ENCODE measurements at regions not wholly inside any gene's neighbourhood (a gene's known extent, or its start where the extent isn't known, plus 50 kb on each side); places are given as distances from the start of the nearest gene placed in this dataset.
"Not testable (repeated sequence)": the region's sequence is repeated elsewhere in the genome, so short reads cannot be mapped to it uniquely, and the experiment has no call there.

DNA sequence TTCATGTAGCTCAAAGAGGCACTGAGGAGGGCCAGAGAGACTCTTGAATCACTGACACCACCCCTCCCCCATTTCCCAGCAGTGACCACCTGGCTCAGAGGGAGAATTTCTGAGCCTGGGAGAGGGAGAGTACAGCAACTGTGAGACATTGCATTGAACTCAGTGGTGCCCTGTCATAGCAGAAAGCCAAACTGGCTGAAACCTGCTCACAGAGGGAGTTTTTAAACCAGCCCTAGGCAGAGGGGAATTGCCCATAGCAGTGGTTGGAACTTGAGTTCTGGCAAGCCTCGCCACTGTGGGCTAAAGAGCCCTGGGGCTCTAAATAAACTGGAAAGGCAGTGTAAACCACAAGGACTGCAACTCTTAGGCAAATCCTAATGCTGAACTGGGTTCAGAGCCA is 243.1 kb downstream of the ADCYAP1 start:
- H3K4me1 ChIP-seq = no peaks in the 10 kb centered on the region
- TF ChIP-seq, protein P1, sequence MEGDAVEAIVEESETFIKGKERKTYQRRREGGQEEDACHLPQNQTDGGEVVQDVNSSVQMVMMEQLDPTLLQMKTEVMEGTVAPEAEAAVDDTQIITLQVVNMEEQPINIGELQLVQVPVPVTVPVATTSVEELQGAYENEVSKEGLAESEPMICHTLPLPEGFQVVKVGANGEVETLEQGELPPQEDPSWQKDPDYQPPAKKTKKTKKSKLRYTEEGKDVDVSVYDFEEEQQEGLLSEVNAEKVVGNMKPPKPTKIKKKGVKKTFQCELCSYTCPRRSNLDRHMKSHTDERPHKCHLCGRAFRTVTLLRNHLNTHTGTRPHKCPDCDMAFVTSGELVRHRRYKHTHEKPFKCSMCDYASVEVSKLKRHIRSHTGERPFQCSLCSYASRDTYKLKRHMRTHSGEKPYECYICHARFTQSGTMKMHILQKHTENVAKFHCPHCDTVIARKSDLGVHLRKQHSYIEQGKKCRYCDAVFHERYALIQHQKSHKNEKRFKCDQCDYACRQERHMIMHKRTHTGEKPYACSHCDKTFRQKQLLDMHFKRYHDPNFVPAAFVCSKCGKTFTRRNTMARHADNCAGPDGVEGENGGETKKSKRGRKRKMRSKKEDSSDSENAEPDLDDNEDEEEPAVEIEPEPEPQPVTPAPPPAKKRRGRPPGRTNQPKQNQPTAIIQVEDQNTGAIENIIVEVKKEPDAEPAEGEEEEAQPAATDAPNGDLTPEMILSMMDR (IDR thresholded peaks at IDR 0.05) = no peak
- TF ChIP-seq POLR2A (IDR thresholded peaks at IDR 0.05) = no peak
- no peak overlapping the region for H3K27ac ChIP-seq
- no peaks in the 10 kb centered on the region for H3K36me3 ChIP-seq
- intact Hi-C loops (cut with DNase I) = no loop called here
- 33 to 67% methylated on average over 1 of the region's 1 CpG for WGBS, 2 donors
- no peaks in the 10 kb centered on the region for H3K27me3 ChIP-seq
- no peaks in the 10 kb centered on the region for H3K9me3 ChIP-seq
- no peak overlapping the region for H3K4me3 ChIP-seq
- no peak for DNase-seq

DNA sequence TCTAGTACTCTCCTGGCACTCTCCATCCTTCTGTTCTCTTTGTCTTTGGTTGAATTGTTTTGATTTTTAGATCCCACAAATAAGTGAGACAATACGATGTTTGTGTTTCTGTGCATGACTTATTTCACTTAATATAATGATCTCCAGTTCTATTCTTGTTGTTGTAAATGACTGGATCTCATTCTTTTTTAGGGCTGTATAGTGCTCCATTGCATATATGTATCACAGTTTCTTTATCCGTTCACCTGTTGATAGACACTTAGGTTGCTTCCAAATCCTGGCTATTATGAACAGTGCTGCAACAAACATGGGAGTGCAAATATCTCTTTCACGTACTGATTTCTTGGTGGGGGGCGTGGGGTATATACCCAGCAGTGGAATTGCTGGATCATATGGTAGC is 245.0 kb downstream of the ADCYAP1 start:
- Histone ChIP-seq H3K4me1 (no peaks in the 10 kb centered on the region), H3K4me3 (no peak overlapping the region), H3K36me3 (no peaks in the 10 kb centered on the region), H3K27ac (no peak overlapping the region), H3K9me3 (no peaks in the 10 kb centered on the region), H3K27me3 (no peaks in the 10 kb centered on the region)
- no peak for DNase-seq
- TF ChIP-seq, protein P1 (IDR thresholded peaks at IDR 0.05) = no peak
- TF ChIP-seq POLR2A (IDR thresholded peaks at IDR 0.05) = no peak
- intact Hi-C loops (cut with DNase I) = no loop called here
- WGBS, 2 donors = 83 to 95% methylated on average over 4 of the region's 4 CpGs

DNA sequence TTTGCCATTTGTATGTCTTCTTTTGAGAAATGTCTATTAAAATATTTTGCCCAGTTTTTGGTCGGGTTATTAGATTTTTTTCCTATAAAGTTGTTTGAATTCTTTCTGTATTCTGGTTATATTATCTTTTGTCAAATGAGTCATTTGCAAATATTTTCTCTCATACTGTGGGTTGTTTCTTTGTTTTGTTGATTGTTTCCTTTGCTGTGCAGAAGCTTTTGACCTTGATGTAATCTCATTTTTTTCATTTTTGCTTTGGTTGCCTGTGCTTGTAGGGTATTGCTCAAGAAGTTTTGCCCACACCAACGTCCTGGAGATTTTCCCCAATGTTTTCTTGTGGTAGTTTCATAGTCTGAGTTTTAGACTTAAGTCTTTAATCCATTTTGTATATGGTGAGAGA is 245.7 kb downstream of the ADCYAP1 start:
- WGBS, 2 donors = 42 to 53% methylated on average over 2 of the region's 2 CpGs
- no peak for TF ChIP-seq POLR2A (IDR thresholded peaks at IDR 0.05)
- TF ChIP-seq, protein P1 (IDR thresholded peaks at IDR 0.05) = no peak
- intact Hi-C loops (cut with DNase I) = no loop called here

DNA sequence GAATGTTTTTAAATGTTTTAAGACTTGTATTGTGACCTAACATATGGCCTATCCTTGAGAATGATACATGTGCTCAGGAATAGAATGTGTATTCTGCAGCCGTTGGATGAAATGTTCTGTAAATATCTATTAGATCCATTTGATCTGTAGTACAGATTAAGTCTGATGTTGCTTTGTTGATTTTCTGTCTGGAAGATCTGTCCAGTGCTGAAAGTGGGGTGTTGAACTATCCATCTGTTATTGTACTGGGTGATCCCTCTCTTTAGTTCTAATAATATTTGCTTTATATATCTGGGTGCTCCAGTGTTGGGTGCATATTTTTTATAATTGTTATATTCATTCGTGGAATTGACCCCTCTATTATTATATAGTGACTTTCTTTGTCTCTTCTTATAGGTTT is 248.3 kb downstream of the ADCYAP1 start:
- WGBS, 2 donors = 40 to 44% methylated on average over 2 of the region's 2 CpGs
- H3K27ac ChIP-seq; intact Hi-C loops (cut with DNase I); H3K27me3 ChIP-seq; H3K9me3 ChIP-seq; H3K4me1 ChIP-seq; H3K36me3 ChIP-seq; H3K4me3 ChIP-seq; DNase-seq: not testable (repeated sequence)

More for the DNA sequence above, 245.7 kb downstream of the ADCYAP1 start:
- Histone ChIP-seq H3K4me1 (no peaks in the 10 kb centered on the region), H3K9me3 (no peaks in the 10 kb centered on the region), H3K27me3 (no peaks in the 10 kb centered on the region), H3K36me3 (no peaks in the 10 kb centered on the region), H3K4me3 (no peak overlapping the region), H3K27ac (no peak overlapping the region)
- DNase-seq = no peak

DNA sequence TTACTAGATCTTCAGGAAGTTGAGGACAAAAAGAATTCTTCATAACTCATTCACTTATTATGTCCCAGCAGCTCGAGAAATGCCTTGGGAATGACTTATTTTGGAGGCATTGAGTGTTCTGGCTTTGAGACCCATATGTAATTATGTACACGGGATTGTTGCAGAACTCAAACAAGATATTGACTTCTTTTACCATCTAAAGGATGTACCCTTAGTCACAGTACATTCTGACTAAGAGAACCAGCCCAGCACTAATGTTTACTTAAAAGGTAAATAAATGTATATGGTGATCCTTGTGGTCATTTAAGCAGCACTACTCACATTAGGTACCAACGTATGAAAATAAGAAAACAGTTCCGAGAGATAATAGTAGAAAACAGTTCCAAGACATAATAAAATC is 268.9 kb downstream of the ADCYAP1 start:
- 67 to 74% methylated on average over 4 of the region's 4 CpGs for WGBS, 2 donors
- intact Hi-C loops (cut with DNase I) = no loop called here
- no peak overlapping the region for H3K27ac ChIP-seq
- no peaks in the 10 kb centered on the region for H3K27me3 ChIP-seq
- DNase-seq = no peak
- H3K9me3 ChIP-seq = peaks cover 0 to 6% (median 0%) of the 10 kb centered on the region in 3 donors
- H3K4me1 ChIP-seq = no peaks in the 10 kb centered on the region
- TF ChIP-seq POLR2A (IDR thresholded peaks at IDR 0.05) = no peak
- TF ChIP-seq, protein P1 (IDR thresholded peaks at IDR 0.05) = no peak
- no peaks in the 10 kb centered on the region for H3K36me3 ChIP-seq
- H3K4me3 ChIP-seq = no peak overlapping the region

DNA sequence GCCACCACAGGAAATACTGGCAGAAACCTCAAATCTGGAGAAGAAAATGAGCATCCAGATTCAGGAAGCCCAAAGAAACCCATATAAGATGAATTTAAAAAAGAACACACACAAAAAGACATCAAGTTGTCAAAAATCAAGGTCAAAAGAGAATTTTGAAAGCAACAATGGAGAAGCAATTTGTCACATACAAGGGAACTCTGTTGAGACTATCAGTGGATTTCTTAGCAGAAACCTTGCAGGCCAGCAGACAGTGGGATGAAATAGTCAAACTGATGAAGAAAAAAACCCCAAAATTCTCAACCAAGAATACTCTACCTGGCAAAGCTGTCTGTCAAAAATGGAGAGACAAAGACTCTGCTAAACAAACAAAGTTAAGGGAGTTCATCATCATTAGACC is 272.6 kb downstream of the ADCYAP1 start:
- Histone ChIP-seq H3K4me1 (no peaks in the 10 kb centered on the region), H3K27ac (no peak overlapping the region), H3K36me3 (no peaks in the 10 kb centered on the region), H3K27me3 (no peaks in the 10 kb centered on the region), H3K4me3 (no peak overlapping the region), H3K9me3 (peaks cover 0 to 6% (median 0%) of the 10 kb centered on the region in 3 donors)
- no peak for DNase-seq
- intact Hi-C loops (cut with DNase I) = no loop called here
- TF ChIP-seq, protein P1 (IDR thresholded peaks at IDR 0.05) = no peak
- no peak for TF ChIP-seq POLR2A (IDR thresholded peaks at IDR 0.05)

Data from esophagus squamous epithelium (tissue), 5 donors.